GM18520 (cell line): ENCODE measurements at regions not wholly inside any gene's neighbourhood (a gene's known extent, or its start where the extent isn't known, plus 50 kb on each side); places are given as distances from the start of the nearest gene placed in this dataset.
"Not testable (repeated sequence)": the region's sequence is repeated elsewhere in the genome, so short reads cannot be mapped to it uniquely, and the experiment has no call there.

Experiments
- ATAC-seq: cut with Tn5 transposase; IDR thresholded peaks from one replicate; pipeline ENCODE4 v1.9.1; 2021; ENCODE audit not compliant: unreplicated experiment

GRCh38 chr14:48731260-48731659, 854.9 kb downstream of the RPS29 start:
- no peak for ATAC-seq

- ATAC-seq, result no peak
Observed at GRCh38 chr14:48726080-48726642, 860.0 kb downstream of the RPS29 start.

- ATAC-seq, result no peak
Observed at GRCh38 chr14:48725051-48725734, 861.0 kb downstream of the RPS29 start.

- no peak for ATAC-seq
Observed at GRCh38 chr14:48723841-48724495, 862.2 kb downstream of the RPS29 start.

GRCh38 chr14:48714366-48714765, 871.8 kb downstream of the RPS29 start:
- ATAC-seq, result no peak

GRCh38 chr14:48710133-48710532, 876.0 kb downstream of the RPS29 start:
- no peak for ATAC-seq

GRCh38 chr14:48709277-48709785, 876.8 kb downstream of the RPS29 start:
- no peak for ATAC-seq

- ATAC-seq, result no peak
Observed at GRCh38 chr14:48704639-48705038, 881.5 kb downstream of the RPS29 start.

GRCh38 chr14:48703728-48704467, 882.3 kb downstream of the RPS29 start:
- no peak for ATAC-seq

GRCh38 chr14:48697362-48697761, 888.8 kb downstream of the RPS29 start:
- not testable (repeated sequence) for ATAC-seq

GRCh38 chr14:48693793-48694192, 892.4 kb downstream of the RPS29 start:
- no peak for ATAC-seq

- no peak for ATAC-seq
Observed at GRCh38 chr14:48690349-48690748, 895.8 kb downstream of the RPS29 start.

GRCh38 chr14:48686650-48687049, 899.5 kb downstream of the RPS29 start:
- ATAC-seq, result no peak

GRCh38 chr14:48672506-48672905, 913.7 kb downstream of the RPS29 start:
- no peak for ATAC-seq

GRCh38 chr14:48670939-48671338, 915.2 kb downstream of the RPS29 start:
- ATAC-seq, result no peak

GRCh38 chr14:48665077-48665784, 920.9 kb downstream of the RPS29 start:
- ATAC-seq, result no peak

- ATAC-seq, result no peak
Observed at GRCh38 chr14:48643241-48643640, 942.9 kb downstream of the RPS29 start.

- ATAC-seq, result no peak
Observed at GRCh38 chr14:48628870-48629269, 953.5 kb upstream of the MDGA2 start.

- ATAC-seq, result no peak
Observed at GRCh38 chr14:48622980-48623379, 947.6 kb upstream of the MDGA2 start.

GRCh38 chr14:48618057-48618456, 942.7 kb upstream of the MDGA2 start:
- no peak for ATAC-seq

GRCh38 chr14:48616931-48617330, 941.5 kb upstream of the MDGA2 start:
- ATAC-seq, result no peak
